ENCODE measurements at regions not wholly inside any gene's neighbourhood (a gene's known extent, or its start where the extent isn't known, plus 50 kb on each side); places are given as distances from the start of the nearest gene placed in this dataset.

- TF ChIP-seq, protein P1, sequence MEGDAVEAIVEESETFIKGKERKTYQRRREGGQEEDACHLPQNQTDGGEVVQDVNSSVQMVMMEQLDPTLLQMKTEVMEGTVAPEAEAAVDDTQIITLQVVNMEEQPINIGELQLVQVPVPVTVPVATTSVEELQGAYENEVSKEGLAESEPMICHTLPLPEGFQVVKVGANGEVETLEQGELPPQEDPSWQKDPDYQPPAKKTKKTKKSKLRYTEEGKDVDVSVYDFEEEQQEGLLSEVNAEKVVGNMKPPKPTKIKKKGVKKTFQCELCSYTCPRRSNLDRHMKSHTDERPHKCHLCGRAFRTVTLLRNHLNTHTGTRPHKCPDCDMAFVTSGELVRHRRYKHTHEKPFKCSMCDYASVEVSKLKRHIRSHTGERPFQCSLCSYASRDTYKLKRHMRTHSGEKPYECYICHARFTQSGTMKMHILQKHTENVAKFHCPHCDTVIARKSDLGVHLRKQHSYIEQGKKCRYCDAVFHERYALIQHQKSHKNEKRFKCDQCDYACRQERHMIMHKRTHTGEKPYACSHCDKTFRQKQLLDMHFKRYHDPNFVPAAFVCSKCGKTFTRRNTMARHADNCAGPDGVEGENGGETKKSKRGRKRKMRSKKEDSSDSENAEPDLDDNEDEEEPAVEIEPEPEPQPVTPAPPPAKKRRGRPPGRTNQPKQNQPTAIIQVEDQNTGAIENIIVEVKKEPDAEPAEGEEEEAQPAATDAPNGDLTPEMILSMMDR (IDR thresholded peaks at IDR 0.05; ENCODE audit: low read depth, low read length, missing control alignments): no peak
- H3K4me3 ChIP-seq (replicated peaks; ENCODE audit: low read depth, low read length): no peak overlapping the region
- no peak for DNase-seq (ENCODE audit: extremely low read depth, low read depth)
These were observed 121.3 kb upstream of the EPHA4 start for GRCh38 chr2:221693365-221693764.

- DNase-seq (ENCODE audit: extremely low read depth, low read depth): no peak
- no peak overlapping the region for H3K4me3 ChIP-seq (replicated peaks; ENCODE audit: low read depth, low read length)
- TF ChIP-seq, protein P1 (IDR thresholded peaks at IDR 0.05; ENCODE audit: low read depth, low read length, missing control alignments): no peak
These were observed 119.5 kb upstream of the EPHA4 start for GRCh38 chr2:221691571-221691970.

- no peak for DNase-seq (ENCODE audit: extremely low read depth, low read depth)
- TF ChIP-seq, protein P1 (IDR thresholded peaks at IDR 0.05; ENCODE audit: low read depth, low read length, missing control alignments): no peak
- H3K4me3 ChIP-seq (replicated peaks; ENCODE audit: low read depth, low read length): no peak overlapping the region
These were observed 117.0 kb upstream of the EPHA4 start for GRCh38 chr2:221689140-221689539.

GRCh38 chr2:221680548-221680947 is 108.4 kb upstream of the EPHA4 start:
- no peak for DNase-seq (ENCODE audit: extremely low read depth, low read depth)
- TF ChIP-seq, protein P1 (IDR thresholded peaks at IDR 0.05; ENCODE audit: low read depth, low read length, missing control alignments): no peak
- H3K4me3 ChIP-seq (replicated peaks; ENCODE audit: low read depth, low read length): no peak overlapping the region

- no peak for DNase-seq (ENCODE audit: extremely low read depth, low read depth)
- H3K4me3 ChIP-seq (replicated peaks; ENCODE audit: low read depth, low read length): no peak overlapping the region
- TF ChIP-seq, protein P1 (IDR thresholded peaks at IDR 0.05; ENCODE audit: low read depth, low read length, missing control alignments): no peak
These were observed 105.6 kb upstream of the EPHA4 start for GRCh38 chr2:221677688-221678087.

GRCh38 chr2:221676566-221677172 is 104.6 kb upstream of the EPHA4 start:
- no peak overlapping the region for H3K4me3 ChIP-seq (replicated peaks; ENCODE audit: low read depth, low read length)
- no peak for DNase-seq (ENCODE audit: extremely low read depth, low read depth)
- TF ChIP-seq, protein P1 (IDR thresholded peaks at IDR 0.05; ENCODE audit: low read depth, low read length, missing control alignments): no peak

Measured in HFF-Myc (cell line).